HG03045 (cell line): ENCODE measurements at regions not wholly inside any gene's neighbourhood (a gene's known extent, or its start where the extent isn't known, plus 50 kb on each side); places are given as distances from the start of the nearest gene placed in this dataset.

ENCODE experiments used
- ATAC-seq: cut with Tn5 transposase; IDR thresholded peaks from one replicate; pipeline ENCODE4 v1.9.1; 2021; ENCODE audit warnings: mild to moderate bottlenecking, moderate library complexity; ENCODE audit not compliant: unreplicated experiment

- no peak for ATAC-seq
These were observed 449.6 kb upstream of the RGS6 start for GRCh38 chr14:71482671-71483070.

GRCh38 chr14:71483154-71483553 is 449.1 kb upstream of the RGS6 start:
- no peak for ATAC-seq

- no peak for ATAC-seq
These were observed 446.4 kb upstream of the RGS6 start for GRCh38 chr14:71485833-71486232.

GRCh38 chr14:71486279-71486678 is 445.9 kb upstream of the RGS6 start:
- no peak for ATAC-seq

DNA sequence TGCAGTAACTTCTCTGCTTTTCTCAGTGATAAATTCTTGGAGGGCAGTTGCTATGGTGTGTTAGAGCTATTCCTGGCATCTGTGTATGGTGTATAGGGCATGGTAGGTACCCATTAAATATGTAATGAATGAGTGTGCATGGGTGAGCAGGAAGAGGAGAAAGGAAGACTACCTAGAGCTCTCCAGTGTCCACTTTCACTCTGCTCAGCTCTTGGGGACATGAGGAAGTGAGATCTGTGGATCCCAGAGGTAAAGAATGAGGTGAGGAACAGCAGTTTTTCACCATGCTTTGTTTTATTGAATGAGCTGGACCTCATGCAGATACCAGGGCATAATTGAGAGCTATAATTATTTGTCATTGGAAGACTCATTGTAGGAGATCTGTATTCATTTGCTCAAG is 444.8 kb upstream of the RGS6 start:
- no peak for ATAC-seq

DNA sequence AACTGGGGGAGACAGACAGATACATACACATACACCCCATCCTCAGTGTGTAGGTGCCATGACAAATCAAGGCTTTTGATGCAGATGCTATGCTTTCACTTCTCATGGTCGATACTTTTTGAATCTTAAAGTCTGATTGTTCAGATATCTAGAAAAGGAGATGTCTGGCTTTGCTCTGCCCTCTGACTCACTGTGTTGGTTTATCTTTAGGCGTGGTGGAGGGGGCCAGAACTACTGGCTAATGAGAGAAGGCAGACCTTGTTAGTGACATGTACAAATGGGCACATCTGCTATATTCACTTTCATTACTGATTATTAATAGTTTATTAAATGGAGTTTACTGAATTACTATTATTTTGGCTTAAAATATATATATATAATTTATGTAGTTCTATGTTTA is 444.3 kb upstream of the RGS6 start:
- ATAC-seq: no peak

DNA sequence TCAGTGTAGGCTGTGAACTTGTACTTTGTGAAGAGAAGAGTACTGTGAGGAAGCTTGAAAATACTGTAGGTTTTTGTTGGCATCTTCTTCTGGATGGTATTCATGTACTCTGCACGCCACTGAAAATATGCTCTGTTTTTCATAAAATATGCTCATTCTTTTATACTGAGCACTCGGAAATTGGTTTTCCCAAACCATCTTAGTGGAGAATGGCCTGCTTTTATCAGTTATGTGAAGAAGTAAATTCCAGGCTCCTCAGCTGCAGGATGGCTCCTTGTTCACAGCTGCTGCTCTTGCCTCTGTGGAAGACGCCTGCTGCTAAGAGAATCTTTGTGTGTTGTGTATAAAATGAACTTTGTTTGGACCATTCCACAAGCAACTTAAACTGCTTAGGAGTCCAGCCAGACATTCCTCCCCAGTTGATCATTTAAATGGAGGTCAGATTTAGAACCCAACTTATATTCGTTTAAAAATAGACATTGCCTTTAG is 443.5 kb upstream of the RGS6 start:
- no peak for ATAC-seq

DNA sequence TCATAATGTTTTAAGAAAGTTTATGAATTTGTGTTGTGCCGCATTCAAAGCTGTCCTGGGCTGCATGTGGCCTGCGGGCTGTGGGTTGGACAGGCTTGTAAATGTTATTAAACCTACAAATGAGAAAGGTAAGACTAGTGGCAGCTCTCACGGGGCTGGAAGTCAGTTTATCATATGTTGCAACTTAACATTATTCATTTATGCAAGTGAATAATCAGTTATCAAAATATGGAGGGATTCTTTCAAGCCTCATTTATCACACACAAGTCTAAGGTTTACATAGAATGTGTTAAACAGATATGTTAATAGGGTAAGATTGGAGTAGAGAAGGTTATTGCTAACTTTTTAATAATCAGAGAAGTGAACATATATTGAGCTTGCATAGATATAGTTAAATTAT is 442.5 kb upstream of the RGS6 start:
- no peak for ATAC-seq

DNA sequence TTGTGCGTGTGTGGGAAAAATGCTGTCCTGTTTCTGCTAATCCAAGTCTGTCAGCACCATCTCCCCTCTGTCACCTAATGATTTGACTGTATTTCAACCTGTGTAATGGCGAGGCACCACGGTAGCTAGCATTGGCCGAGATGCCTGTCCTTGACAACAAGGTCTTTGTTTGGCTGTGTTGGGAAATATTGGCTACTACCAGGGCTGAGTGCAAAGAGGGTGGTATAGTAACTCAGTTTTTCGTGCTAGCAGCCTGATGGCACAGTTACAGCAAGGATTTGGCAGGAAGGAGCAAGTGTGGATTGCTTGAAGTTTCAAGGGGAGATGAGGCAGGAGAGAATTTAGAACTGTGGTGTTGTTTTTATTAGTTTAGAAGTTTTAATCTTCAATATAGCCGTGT is 440.3 kb upstream of the RGS6 start:
- no peak for ATAC-seq

- no peak for ATAC-seq
These were observed 439.9 kb upstream of the RGS6 start for GRCh38 chr14:71492346-71492745.

DNA sequence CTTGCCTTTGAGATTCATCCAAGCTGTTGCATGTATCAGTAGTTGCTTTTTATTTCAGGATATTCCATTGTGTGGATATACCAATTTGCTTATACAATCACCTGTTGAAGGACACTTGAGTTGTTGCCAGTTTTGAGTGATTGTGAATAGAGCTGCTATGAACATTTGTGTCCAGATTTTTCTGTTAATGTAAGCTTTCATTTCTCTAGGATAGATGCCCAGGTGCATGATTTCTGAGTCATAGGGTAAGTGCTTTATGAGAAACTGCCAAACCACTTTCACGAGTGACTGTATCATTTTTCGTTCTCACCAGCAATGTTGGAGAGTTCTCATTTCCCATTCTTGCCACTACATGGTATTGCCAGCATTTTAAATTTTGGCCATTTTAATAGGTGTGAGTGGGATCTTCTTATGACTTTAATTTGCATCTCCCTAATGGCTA is 434.6 kb upstream of the RGS6 start:
- ATAC-seq: peak; percentile 86

DNA sequence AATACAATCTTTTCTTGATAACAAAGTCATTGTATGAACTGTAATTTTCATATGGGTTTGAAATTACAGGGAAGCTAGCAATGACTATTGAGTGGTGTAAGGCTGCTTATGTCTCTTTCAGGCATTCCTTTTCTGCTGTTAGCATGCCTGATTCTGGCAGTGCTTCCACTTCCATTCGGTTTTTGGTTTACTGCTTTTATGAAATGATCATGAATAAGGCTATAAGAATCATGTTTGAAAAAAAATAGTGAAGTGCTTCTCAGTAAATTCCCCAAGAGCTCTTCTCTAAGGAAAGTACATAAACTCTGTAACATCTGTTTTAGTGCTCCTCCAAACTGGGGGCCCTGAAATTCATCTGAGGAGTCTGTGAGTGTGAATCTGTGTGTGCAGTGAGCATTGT is 434.0 kb upstream of the RGS6 start:
- peak; percentile 12 for ATAC-seq

- ATAC-seq: no peak
These were observed 433.2 kb upstream of the RGS6 start for GRCh38 chr14:71499018-71499417.

DNA sequence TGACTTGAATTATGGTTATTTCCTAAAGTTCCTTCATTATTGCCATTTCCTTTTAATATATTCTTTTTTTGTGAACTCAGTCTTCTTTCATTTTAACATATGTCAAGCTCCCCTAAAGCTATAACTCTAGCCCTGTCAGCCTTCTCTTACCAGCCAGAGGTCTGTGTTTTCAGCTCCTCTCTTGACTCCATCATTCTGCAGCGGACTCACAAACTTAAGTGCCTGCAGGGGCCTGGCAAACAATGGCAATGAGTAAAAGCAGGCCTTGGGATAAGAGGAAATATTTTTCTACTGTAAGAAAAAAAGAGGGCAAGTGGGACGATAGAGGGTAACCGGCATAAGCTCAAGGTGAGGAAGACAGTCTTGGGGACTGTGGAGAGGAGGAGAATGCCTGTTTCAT is 424.5 kb upstream of the RGS6 start:
- ATAC-seq: no peak

GRCh38 chr14:71508901-71509300 is 423.3 kb upstream of the RGS6 start:
- no peak for ATAC-seq

- no peak for ATAC-seq
These were observed 421.1 kb upstream of the RGS6 start for GRCh38 chr14:71511152-71511551.

DNA sequence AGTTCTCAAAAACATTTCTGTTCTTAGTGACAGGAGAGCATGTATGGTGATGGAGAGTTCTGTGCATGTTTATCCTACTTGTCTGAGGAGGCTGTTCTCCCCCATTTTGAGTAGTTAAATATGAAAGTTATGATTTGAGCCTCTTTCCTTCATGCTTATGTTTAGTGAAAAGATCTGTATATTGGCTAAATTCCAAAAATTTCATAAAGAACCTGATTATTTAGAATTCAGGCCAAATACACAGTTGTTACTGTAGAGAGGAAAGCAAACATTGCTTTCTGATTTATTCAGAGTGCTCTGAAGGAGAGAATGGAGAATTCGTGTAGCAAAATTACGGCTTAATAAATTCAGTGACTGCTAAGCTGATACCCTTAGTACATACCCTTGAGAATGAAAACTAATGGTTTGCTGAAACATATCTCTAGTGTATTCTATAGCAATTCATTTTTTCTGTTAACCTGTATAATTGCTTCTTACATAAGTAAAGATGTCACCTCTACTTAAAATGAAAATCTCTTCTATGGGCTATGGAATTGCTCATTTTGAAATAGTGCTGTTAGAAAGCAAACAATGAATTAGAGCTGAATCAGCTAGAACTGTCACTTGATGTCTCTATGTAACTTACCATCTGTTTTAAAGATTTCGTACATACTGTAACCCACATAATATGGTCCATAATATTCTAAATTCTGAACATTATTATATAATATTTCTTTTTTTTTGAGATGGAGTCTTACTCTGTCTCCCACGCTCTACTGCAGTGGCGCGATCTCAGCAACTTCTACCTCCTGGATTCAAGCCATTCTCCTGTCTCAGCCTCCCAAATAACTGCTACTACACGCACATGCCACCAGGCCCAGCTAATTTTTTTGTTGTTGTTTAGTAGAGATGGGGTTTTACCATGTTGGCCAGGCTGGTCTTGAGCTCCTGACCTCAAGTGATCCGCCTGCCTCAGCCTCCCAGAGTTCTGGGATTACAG is 417.0 kb upstream of the RGS6 start:
- no peak for ATAC-seq

DNA sequence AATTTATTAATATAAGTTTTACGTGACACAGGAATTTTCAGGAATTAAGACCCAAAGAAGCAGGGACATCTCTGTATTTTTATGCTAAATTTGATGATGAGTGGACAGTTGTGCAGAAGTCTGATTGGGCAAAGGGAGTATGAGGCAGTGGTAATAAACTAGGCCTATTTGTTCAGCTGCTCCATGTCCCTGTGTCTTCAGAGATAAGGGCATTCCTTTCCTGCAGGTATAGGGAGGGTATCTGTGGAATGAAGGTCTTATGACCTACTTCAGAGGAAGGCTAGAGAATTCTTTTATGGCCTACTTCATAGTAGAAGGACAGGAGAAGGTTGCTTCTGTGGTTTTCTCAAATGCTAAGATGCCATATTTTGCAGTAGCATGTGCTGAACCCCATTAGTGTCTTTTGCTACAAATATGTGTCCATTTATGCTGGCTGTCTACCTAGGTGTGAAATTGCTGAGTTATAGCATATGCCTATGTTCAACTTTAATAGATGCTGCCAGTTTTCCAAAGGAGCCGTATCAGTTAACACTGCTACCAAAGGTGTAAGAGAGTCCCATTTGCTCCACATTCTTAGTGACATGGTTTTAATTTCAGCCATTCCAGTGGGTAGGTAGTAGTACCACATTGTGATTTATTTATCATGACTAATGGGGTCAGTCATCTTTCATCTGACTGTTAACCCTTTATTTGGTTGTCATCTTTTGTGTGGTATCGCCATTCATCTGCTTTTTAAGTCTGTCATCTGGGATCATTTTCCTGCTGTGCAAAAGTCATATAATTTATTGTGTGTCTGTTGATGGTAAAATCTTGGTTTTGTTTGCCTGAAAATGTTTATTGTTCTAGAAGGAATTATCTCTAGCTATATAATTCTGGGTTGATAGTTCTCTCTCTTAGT is 410.7 kb upstream of the RGS6 start:
- no peak for ATAC-seq

GRCh38 chr14:71523630-71524319 is 408.5 kb upstream of the RGS6 start:
- ATAC-seq: peak; percentile 77

DNA sequence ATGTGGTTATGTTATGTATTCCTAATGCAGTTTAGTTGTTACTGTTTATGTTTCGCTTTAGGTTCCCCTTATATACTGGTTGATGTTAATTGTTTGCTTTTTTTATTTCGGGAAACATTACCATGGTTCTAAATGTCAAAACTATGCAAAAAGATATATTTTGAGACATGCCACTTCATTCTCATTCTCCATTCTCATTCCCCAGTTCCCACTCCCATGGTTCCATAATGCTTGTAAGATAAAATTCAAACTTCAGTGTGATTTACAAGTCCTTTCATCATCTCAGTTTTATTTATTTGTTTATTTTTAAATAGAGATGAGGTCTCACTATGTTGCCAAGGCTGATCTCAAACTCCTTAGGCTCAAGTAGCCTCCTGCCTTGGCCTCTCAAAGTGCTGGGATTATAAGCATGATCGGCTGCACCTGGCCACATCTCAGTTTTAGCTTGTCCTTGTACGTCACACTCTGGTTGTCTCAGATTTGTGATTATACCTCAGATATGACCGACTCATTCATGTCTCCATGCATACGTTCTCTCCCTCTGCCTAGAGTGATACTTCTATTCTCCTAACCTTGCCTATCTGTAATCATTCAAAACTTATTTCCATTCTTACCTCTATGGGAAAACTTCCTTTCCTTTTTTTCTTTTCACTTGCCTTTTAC is 407.8 kb upstream of the RGS6 start:
- ATAC-seq: peak; percentile 51
